Kidney epithelial cell (primary cell): ENCODE measurements at regions not wholly inside any gene's neighbourhood (a gene's known extent, or its start where the extent isn't known, plus 50 kb on each side); places are given as distances from the start of the nearest gene placed in this dataset.

Source experiments
- DNase-seq: peaks from one replicate; pipeline ENCODE4 v3.0.0-alpha.2; 2010; ENCODE audit warnings: low read depth
- H3K27me3 ChIP-seq: 2 replicates; pipeline ENCODE4 v1.6.0; 2011; ENCODE audit warnings: low read length; ENCODE audit not compliant: control insufficient read depth, insufficient read depth
- H3K36me3 ChIP-seq: 2 replicates; pipeline ENCODE4 v1.5.1; 2011; ENCODE audit warnings: low read length; ENCODE audit not compliant: control insufficient read depth, insufficient read depth
- H3K4me3 ChIP-seq: 2 replicates; pipeline ENCODE4 v1.5.1; 2011; ENCODE audit warnings: low read depth, mild to moderate bottlenecking, control low read depth, low read length
- TF ChIP-seq, protein P1 (sequence below): IDR thresholded peaks from 2 replicates; pipeline ENCODE4 v1.5.1; 2011; ENCODE audit warnings: mild to moderate bottlenecking, moderate library complexity, low read length, control low read depth, inconsistent platforms; ENCODE audit not compliant: insufficient read depth, poor library complexity, severe bottlenecking

DNA sequence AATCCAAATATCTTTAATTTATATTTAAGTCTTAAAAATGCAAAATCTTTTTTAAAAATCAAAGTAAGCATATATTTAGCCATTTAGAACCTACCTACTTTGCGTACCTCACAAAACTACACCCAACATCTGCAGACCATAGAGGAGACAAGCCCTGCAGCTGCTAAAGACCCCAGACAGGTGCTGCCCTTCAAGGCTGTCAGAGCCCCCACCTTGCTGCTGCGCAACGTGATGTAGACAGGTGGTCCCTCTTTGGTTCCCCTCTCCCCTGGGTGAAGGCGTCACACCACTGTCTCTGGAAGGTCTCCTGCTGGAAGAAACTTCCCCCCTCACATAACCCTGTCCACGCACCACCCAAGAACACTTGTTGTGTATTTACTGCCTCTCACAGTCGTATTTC is 204.5 kb downstream of the ARRDC4 start:
- Histone ChIP-seq H3K27me3 (no peaks in the 10 kb centered on the region), H3K4me3 (no peak overlapping the region)
- TF ChIP-seq, protein P1, sequence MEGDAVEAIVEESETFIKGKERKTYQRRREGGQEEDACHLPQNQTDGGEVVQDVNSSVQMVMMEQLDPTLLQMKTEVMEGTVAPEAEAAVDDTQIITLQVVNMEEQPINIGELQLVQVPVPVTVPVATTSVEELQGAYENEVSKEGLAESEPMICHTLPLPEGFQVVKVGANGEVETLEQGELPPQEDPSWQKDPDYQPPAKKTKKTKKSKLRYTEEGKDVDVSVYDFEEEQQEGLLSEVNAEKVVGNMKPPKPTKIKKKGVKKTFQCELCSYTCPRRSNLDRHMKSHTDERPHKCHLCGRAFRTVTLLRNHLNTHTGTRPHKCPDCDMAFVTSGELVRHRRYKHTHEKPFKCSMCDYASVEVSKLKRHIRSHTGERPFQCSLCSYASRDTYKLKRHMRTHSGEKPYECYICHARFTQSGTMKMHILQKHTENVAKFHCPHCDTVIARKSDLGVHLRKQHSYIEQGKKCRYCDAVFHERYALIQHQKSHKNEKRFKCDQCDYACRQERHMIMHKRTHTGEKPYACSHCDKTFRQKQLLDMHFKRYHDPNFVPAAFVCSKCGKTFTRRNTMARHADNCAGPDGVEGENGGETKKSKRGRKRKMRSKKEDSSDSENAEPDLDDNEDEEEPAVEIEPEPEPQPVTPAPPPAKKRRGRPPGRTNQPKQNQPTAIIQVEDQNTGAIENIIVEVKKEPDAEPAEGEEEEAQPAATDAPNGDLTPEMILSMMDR = no peak

DNA sequence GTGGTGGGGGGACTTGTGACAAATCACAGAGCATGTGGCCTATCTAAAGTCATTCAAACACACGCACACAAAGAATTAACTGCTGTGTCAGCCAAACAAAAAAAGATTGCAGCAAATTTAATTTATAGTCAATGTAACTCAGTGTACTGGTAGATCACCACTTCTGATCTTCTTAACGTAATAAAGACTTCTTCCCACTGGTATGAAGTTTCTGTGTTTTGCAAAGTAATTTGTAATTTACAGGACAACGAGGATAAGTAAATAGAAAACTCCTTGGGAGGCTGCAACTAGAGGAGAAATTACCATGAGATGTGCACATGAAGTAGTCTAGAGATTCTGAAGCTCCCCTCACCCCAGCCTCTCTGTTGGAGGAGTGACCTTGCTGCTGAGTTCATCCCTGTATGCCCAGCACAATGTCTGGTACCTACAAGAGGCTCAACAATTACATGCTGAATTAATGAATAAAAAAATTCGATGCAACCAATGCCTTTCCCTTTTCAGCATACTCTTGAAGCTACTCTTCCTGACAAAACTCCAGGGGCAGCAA is 207.3 kb downstream of the ARRDC4 start:
- Histone ChIP-seq H3K36me3 (no peaks in the 10 kb centered on the region), H3K27me3 (no peaks in the 10 kb centered on the region), H3K4me3 (no peak overlapping the region)
- no peak for DNase-seq
- TF ChIP-seq, protein P1 = no peak

More for the DNA sequence above, 204.5 kb downstream of the ARRDC4 start:
- no peaks in the 10 kb centered on the region for H3K36me3 ChIP-seq
- no peak for DNase-seq

DNA sequence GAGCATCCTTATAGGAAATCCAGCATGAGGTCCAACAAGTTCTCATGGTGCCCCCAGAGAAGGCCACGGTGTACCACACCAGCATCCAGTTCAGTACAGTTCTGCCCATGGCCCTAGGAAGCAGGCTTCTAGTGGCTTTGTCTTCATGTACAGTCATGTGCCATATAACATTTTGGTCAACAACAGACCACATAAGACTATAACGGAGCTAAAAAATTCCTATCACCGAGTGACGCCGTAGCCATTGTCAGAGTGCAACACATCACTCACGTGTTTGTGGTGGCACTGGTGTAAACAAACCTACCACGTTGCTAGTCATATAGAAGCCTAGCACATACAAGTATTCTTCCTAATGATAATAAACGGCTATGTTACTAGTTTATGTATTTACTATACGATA is 209.0 kb downstream of the ARRDC4 start:
- no peaks in the 10 kb centered on the region for H3K36me3 ChIP-seq
- H3K4me3 ChIP-seq = no peak overlapping the region
- TF ChIP-seq, protein P1 = no peak
- DNase-seq = no peak
- H3K27me3 ChIP-seq = no peaks in the 10 kb centered on the region

DNA sequence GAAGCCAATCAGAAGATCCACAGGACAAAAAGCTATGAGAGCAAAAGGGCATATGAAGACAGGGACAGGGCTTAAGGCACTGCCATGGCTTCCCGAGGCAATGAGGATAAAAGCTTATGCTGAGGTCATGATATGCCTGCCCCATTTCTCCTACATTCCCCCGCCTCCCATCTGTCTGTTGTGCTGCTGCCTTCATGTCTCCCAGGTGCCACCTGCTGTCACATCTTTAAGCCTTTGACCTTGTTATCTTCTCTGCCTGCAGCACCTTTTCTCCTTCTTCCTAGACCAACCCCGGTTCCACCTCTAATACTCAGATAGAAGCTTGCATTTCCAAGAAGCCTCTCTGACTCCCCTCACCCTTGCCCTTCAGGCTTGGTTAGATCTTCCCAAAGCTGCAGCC is 213.8 kb downstream of the ARRDC4 start:
- Histone ChIP-seq H3K4me3 (no peak overlapping the region), H3K27me3 (peaks cover 4% of the 10 kb centered on the region), H3K36me3 (no peaks in the 10 kb centered on the region)
- DNase-seq = no peak
- TF ChIP-seq, protein P1 = no peak

DNA sequence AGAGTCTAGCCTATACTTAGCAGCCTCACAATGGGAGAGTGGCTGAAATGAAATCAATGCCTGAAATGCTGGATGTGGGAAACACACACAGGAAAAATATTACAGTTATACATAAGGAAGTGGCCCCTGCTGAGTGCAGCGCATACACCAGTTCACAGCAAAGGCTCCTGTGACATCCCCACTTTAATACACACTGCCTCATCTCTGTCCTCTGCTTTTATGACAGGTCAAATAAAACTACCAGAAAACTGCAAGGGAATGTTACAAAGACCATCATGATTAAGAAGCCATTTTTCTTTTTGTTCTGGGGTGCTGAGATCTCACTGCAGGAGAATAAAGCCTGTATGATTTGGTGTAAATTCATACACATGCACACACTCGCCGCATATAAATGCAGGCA is 214.3 kb downstream of the ARRDC4 start:
- Histone ChIP-seq H3K27me3 (peaks cover 4% of the 10 kb centered on the region), H3K36me3 (no peaks in the 10 kb centered on the region), H3K4me3 (no peak overlapping the region)
- TF ChIP-seq, protein P1 = no peak
- no peak for DNase-seq

DNA sequence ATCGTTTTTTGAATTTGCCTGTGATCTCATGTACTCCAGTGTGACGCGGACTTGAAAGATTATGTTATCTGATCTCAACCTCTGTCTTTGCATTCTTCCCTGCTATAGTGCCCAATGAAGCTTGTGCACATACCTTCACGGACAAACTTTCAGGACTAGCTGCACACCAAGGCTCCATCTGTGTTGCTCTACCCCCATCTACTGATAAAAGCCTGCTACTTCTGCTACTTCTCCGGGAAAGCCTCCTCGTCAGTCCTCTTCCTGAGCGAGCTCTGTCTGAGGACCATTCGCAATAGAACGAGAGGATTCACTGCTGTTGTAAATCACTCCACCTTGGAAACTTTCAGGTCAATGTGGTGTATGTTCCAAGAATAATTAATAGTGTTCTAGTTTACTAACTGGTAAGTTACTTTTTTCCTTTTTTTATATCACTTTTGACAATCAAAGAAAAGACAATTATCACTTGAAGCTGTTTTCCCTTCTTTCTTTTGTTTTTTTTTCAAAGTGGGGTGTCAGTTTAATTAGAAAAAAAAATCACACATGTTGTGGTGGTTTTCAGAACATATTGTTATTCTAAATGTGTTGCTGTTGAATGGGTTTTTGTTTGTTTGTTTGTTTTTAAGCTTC is 217.6 kb downstream of the ARRDC4 start:
- no peak overlapping the region for H3K4me3 ChIP-seq
- peak; percentile 26 for DNase-seq
- H3K27me3 ChIP-seq = peaks cover 6% of the 10 kb centered on the region
- TF ChIP-seq, protein P1 = peak; percentile 77
- no peaks in the 10 kb centered on the region for H3K36me3 ChIP-seq
